ENCODE measurements at regions not wholly inside any gene's neighbourhood (a gene's known extent, or its start where the extent isn't known, plus 50 kb on each side); places are given as distances from the start of the nearest gene placed in this dataset.
A peak's percentile ranks its signal among the peaks of the same experiment; 100 is the strongest.

DNA sequence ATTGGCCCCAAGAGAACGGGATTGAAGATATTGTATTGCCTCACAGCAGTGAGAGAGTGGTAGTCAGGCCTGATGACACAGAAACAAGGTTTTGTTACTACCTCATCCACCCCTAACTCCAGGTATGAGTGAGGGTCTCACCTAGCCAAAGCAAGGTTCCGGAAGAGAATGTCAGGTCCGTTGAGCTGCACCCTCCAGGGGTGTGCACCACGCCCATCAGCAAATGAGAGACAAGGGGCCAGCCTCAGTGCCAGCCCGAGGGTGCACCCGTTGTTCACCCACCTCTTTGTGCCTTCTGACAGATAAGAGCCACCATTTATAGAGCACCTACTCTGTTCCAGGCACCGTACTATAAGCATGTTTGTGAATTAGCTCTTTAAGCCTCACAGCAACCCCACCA lies 121.9 kb upstream of the IPO9 start:
- no peak for DNase-seq (ENCODE audit: low read depth in 1 of 2, low spot score in 1 of 2)

DNA sequence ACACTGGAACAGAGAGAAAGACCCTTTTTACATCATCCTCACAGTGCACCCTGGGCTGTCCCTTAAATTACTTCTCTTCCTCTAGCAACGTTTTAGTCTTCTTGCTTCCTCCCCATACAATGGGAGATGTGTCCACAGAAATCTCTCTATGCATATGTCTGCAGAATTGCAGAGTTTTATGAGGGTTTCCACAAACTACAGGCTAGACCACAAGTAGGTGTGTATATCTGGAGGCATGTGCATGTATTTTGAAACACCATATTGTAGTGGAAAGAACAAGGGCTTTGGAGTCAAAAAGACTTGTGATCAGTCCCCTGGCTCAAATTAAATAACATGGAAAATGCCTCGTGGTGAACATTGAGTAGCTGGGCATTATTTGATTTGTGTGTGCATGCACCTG lies 121.3 kb upstream of the IPO9 start:
- DNase-seq (ENCODE audit: low read depth in 1 of 2, low spot score in 1 of 2) = no peak

DNA sequence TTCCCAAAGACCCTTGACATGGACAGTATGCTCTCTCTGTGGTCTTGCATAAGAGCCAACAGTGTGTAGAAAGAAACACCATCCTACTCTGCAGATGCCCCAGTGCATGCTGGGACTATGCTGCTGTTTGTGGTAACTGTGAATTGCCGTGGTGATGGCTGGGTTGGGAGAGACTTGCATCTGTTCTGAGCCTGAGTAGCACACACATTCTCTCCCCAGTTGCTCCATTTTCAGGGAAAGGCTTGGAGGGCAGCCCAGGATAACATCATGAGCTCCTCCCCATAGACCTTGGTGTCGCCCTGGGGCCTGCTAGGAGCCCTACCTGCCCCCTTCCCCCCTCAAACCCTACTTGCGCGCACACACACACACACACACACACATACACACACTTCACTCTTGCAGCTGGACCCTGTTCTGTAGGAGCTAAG lies 120.9 kb upstream of the IPO9 start:
- no peak for DNase-seq (ENCODE audit: low read depth in 1 of 2, low spot score in 1 of 2)

DNA sequence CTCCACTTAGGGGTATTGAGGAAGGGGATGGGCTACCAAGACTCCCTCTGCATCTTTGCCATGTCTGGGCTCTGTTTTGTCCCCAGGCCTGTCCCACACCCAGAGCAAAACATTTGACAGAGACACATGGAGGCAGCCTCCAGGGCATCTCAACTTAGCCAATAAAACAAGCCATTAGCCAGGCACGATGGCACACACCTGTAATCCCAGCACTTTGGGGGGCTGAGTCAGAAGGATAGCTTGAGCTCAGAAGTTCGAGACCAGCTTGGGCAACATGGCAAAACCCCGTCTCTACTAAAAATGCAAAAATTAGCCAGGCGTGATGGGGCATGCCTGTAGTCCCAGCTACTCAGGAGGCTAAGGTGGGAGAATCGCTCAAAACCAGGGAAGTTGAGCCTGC lies 120.3 kb upstream of the IPO9 start:
- DNase-seq (ENCODE audit: low read depth in 1 of 2, low spot score in 1 of 2) = no peak

DNA sequence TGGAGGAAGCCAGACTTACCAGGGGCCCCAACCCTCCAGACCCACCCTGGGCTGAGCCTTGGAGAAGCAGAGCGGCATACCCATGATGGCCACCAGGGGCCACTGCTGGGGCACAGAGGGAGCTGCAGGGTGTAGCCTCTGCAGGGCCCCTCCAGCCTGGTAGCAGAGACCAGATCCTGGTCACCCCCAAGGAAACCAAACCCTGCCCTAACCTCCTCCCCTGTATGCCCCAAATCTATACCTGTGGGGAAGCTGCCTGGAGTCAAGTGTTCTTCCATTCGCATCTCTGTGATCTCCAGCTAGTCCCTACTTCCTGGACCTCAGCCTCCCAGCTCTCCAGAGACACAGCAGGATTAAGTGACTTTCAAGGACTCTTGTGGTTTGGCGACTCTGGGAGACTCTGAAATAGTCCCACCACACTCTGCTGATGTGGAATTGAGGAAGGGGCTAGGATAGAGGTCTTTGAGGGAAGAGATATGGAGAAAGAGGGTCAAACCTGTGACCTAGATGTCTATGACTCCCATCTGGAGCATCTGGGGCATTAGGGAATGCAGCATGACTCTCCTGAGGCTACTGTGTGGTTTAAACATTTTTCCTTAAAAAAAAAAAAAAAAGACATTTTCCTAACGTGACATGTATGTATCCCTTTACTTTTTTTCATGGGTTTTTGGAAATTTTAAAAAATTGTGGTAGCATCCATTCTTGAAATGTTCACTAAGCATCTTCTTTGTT lies 119.2 kb upstream of the IPO9 start:
- DNase-seq (ENCODE audit: low read depth in 1 of 2, low spot score in 1 of 2) = peak; percentile 27 to 33

DNA sequence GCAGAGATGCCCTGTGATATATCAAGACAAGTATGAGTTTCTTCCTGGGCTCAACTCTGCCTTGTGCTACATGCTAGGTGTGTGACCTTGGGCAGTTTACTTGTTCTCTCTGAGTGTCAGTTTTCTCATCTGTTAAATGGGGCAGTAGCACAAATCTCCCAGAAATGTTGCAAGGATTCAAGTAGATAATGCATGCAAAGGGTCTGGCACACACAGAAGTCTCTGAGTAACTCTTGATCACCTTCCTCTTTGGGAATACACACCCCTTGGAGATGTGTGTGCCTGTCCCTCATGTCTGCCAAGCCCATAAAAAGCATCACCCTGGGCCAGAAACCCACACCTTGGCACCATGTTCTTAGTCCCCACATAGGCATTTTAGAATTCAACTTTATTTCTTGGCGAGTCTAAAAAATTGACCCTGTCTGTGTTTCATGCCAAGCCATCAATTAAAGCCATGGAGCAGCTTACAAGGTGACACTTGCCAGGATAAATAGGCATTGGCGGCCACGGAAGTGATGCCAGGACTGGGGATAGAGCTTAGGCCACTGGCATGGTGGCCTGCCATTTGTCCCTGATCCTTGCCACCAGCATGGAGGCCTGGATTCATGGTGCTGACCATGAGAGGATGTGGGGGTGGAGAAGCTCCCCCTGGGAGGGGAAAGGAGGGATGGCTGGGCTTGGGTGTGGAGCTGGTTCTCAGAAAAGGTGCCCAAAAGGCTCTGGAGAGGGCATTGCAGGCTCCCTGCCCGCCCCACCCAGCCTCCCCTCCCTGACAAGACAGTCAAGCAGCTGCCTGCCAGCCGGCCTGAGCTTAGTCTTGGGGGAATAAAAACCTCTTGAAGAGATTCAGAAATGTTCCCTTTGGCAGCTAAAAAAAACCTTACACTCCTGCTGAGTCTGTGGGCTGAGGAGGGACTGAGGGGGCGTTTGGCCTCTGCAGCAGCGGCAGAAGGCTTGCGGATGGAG lies 118.0 kb upstream of the IPO9 start:
- DNase-seq (ENCODE audit: low read depth in 1 of 2, low spot score in 1 of 2) = no peak

DNA sequence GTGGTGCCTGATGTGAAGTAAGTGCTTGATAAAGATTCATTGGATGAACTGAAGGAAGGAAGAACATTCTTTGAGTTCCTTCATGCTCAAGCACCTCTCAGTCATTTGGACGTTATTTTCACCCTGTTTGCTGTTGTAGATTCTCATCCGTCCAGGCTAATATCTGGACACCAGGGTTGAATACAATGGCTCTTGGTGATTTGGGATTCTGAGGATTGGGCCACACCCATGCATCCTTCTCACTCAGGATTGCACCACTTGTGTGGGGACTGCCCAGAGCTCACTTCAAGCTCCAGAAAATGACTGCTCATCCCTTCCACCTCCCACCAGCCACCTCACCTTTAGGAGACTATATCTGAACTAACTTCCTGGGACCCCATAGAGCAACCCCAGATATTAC lies 117.1 kb upstream of the IPO9 start:
- no peak for DNase-seq (ENCODE audit: low read depth in 1 of 2, low spot score in 1 of 2)

DNA sequence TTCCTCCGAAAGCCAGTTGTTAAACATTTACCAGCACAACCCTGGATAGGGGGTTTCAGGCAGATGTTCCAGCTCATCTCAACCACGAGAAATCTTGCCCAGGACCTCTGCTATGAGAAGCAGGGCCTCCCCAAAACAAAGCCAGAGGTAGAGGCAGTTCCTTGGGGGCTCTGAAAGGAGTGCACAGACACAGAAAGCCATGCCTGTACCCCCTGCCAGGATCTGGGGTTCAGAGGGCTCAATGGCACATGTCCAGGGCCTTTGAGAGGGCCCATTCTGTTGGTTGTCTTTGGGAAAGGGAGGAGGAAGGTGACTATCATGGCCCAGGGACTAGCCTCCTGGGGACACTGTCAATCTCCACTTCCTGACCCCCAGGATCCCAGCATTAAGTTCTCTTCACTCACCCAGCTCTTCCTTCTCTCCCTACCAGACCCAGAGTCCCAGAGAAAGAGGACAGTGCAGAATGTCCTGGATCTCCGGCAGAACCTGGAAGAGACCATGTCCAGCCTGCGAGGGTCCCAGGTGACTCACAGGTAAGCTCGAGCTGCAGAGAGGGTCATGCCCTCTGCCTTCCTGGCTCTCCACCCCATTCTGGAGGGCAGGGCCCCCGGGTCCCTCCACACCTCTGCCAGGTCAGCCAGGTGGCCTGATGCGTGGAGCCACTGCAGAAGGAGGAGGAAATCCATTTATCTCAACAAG lies 116.4 kb upstream of the IPO9 start:
- no peak for DNase-seq (ENCODE audit: low read depth in 1 of 2, low spot score in 1 of 2)

DNA sequence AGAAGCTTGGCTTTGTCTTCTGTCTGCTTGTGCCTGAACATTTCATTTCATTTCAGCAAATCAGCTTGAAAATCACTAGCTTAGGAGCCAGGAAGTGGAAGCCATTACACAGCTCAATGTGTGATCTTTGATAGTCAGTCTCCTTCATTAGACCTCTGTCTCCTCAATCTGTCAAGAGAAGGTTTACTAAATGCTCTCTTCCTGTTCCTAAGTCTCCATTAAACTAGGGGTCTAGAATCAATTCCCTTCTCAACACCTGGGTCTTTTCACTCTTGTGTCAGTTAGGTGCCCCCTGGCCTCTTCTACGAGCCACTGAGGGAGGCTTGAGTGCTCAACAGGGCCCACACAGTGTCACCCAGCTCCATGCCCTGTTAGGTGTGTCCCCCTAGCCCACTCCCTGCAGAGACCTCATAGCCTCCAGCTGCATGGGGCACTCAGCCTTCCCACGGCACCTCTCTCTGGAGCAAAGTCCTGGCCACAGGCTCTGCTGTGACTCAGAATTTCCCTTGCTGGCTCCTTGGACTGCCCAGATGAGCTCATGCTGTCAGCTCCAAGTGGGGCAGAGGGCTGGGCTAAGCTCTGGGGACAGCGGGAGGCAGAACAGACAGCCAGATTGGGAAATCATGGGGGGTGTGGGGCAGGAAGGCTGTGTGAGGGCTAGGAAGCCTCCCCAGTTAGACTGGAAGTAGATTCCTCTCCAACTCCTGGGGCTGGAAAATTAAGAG lies 115.7 kb upstream of the IPO9 start:
- no peak for DNase-seq (ENCODE audit: low read depth in 1 of 2, low spot score in 1 of 2)

DNA sequence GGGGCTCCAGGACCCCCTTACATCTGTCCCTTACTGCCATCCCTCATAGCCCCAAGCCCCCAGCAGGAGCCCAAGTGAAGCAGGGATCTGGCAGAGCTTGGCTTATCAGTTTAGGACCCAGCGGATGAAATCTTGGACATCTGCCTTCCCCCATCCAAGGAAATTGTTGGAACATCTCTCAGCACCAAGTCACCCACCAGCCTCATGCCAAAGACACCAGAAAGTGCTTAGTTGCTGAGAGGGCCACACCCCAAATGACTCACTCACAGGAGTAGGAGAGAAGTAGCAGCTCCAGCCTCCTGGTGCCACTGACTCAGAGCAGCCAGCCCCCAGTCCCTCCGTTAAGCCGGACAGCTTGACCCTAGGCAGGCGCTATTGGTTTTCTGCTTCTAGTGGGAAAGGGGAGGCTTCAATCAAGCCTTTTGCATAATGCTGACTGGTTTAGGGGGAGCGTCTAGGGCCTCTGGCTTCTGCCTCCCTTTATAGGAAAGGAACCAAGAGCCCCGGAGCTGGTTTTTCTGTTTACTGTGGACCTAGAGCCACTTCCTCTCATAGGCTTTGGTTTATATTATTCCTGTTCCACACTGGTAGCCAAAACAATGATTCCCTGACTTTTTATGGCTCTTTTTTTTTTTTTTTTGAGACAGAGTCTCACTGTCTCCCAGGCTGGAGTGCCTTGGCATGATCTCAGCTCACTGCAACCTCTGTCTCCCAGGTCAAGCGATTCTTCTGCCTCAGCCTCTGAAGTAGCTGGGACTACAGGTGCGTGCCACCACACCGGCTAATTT lies 114.2 kb upstream of the IPO9 start:
- no peak for DNase-seq (ENCODE audit: low read depth in 1 of 2, low spot score in 1 of 2)

DNA sequence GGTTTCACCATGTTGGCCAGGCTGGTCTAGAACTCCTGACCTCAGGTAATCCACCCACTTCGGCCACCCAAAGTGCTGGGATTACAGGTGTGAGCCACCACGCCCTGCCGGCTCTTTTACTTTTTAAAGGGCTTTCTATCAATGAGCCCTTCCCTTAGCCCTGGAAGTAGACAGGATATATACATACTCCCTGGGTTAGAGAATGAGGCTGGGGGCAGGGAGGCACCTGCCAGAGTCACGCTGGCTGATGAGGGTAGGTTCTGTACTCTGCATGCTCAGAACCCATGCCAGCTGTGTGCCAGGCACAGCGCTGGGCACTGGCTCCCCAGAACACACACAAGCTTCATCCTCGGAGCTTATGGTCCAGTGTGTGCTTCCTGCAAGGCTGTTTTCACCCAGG lies 113.6 kb upstream of the IPO9 start:
- no peak for DNase-seq (ENCODE audit: low read depth in 1 of 2, low spot score in 1 of 2)

DNA sequence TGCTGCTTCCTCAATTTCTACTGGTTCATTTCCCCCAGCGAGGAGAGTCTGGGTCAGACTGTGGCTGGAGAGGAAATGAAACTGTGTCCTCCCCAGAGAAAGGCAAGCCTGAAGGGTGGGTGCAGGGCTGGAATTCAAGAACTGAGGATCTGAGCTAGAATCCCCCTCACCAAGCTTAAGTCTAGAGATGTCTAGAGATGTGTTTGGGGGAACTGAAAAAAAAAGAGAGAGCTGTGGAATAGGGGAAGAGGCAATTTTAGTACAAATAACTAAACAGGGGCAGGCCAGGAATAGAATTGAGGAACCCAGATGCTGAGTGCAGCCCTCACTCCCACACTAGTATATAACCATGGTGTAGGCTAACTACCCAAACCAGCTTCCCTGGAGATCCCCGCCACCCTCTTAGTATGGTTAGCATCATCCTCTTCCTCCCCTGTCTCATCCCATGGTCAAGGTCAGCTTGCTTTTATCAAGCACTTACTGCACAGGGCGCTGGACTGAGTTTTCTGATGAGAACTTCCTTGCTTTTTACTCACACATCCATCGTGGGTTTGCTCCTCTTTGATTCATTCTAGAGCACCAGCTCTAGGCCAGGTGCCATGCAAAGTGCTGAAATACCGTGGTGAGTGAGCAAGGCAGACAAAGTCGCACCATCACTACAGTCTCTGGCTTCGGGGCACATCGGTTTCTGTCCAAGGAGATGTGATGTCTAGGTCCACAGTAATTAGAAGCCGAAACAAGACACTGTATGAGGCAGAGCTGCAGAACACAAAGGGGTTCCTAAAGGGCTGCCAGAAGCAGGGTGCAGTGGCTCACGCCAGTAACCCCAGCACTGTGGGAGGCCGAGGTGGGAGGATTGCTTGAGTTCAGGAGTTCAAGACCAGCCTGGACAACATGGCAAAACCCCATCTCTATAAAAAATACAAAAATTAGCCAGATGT lies 112.9 kb upstream of the IPO9 start:
- no peak for DNase-seq (ENCODE audit: low read depth in 1 of 2, low spot score in 1 of 2)

DNA sequence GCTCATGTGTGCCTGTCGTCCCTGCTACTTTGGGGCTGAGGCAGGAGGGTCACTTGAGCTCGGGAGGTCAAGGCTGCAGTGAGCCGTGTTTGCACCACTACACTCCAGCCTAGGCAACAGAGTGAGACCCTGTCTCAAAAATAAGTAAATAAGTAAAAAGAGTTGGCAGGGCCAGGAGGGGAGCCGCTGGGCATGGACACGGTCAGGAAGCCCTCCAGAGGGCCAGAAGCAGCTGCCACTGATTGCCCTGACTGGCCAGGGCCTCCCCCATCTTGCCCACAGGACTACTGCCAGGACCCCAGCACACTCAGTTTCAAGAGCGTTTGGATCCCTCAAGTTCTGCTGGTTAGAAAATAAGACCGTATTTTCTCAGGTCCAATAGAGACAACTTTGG lies 112.2 kb upstream of the IPO9 start:
- DNase-seq (ENCODE audit: low read depth in 1 of 2, low spot score in 1 of 2) = no peak

DNA sequence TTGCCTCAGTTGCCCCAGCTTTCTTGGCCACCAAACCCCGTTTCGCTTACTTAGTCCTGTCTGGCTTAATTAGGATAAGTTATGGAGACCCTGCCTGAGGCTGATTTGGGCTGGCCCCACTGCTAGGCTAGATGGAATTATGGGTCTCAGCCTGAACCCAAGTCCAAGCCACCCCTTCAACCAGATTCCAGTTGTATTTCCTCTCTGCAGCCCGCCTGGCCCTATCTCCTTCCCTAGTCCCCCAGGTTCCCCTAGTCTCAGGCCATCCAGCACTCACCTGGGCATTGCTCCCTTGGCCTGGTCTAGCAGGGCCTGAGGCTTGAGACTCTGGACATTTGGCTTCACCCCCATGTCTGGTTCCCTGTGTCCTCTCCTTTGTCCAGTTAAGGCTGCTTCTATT lies 111.7 kb upstream of the IPO9 start:
- DNase-seq (ENCODE audit: low read depth in 1 of 2, low spot score in 1 of 2) = no peak

DNA sequence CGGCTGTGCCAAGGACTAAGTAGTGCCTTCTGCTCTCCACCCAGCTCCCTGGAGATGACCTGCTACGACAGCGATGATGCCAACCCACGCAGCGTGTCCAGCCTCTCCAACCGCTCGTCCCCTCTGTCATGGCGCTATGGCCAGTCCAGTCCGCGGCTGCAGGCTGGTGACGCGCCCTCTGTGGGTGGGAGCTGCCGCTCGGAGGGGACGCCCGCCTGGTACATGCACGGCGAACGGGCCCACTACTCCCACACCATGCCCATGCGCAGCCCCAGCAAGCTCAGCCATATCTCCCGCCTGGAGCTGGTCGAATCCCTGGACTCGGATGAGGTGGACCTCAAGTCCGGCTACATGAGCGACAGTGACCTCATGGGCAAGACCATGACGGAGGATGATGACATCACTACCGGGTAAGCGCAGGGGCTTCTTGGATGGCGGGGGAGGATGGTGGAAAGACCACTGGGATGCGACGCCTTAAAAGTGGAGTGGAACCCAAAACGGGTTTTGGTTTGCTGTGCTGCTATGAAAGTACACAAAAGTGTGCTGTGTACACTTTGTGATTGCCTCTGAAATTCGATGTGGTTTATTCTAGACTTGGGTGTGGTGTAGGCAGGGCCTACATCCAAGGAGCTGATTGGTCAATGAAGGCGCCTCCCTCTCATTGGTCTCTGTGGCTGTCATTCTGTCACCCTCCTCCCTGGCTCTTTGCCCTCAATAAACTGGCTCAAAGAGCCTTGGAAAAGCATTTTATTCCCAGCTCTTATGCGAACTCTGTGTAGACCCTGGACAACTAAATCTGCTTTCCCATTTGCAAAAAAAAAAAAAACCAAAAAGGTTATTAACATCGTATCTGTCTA lies 110.4 kb upstream of the IPO9 start:
- no peak for DNase-seq (ENCODE audit: low read depth in 1 of 2, low spot score in 1 of 2)

DNA sequence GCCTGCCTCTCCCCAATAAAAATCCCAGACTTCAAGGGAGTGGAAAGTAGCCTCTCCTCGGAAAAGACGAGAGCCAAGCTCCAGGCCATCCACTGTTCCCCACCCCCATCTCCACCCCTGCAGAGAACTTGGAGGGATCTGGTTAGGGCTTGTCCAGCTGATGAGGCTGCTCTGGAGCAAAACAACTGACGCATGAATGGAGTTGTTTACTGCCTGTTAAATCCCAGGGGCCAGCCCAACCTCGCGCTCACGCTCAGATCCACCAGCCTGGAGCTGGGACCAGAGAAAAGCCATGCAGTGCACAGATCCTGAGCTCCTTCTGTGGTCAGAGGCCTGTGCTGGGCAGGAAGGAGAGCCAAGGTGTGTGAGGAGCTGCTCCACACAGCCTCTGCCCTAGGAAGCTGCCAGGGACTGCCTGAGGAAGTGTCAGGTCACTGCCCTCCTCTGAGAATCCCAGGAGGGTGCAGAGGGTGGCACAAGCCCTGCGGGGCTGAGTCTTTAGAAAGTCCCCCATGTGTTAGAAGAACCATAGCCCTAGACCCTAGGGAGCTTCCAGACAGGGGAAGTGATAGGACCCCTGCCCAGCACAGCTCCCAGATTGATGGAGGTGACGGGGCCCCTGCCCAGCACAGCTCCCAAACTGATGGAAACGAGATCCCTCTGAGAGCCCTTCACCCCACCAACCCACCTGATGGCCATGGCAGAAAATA lies 109.0 kb upstream of the IPO9 start:
- no peak for DNase-seq (ENCODE audit: low read depth in 1 of 2, low spot score in 1 of 2)

DNA sequence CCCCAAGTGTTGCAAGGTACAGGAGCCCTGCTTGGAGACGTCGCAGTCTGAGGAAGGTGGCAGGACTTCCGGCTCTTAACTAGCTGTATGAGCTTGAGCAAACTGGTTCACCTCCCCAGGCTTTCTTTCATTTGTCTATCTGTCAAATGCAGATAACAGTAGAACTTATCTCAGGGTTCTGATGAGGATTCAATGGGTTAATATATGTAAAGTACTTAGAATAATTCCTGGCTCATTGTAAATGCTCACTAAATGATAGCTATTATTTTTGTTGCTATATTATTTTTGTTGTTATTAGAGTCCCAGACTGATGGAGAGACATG lies 108.5 kb upstream of the IPO9 start:
- DNase-seq (ENCODE audit: low read depth in 1 of 2, low spot score in 1 of 2) = no peak

All from activated T-helper 1 cell treated with anti-CD3 and anti-CD28 coated beads, Interleukin-2, amount 50 U/mL, for 16 hours (primary cell).